ENCODE measurements at regions not wholly inside any gene's neighbourhood (a gene's known extent, or its start where the extent isn't known, plus 50 kb on each side); places are given as distances from the start of the nearest gene placed in this dataset.
A peak's percentile ranks its signal among the peaks of the same experiment; 100 is the strongest.

DNA sequence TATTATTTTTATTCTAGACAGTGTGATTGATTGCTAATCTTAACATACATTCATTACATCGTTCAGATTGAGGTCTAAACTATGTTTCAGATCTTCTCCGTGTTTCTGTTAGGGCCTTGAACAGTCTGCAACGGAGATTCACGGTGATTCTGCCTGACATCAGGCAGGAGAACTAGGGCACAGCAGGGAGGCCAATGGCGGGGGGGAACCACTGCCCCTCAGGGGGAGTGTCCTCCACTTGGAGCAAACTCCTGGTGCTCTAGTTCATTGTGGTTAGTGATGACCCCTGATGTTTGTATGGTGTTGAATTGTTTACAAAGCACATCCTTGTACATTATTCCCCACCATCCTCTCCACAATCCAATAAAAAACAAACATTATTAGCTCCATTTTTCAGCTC is 173.5 kb downstream of the ZNF608 start:
- no peak overlapping the region for H4K8ac ChIP-seq (replicated peaks; ENCODE audit: insufficient read length, low read depth, low read length)
- peaks cover 14% of the 10 kb centered on the region for H3K4me1 ChIP-seq (ENCODE audit: insufficient read depth, low read length)
- WGBS (ENCODE audit: extremely low coverage, insufficient read length, low lambda C conversion rate): no CpG with 5 or more reads among the region's 5 CpGs
- H2BK12ac ChIP-seq (ENCODE audit: insufficient read length, low read depth, low read length): no peak overlapping the region
- H3K56ac ChIP-seq (ENCODE audit: insufficient read length, low read depth, low read length): no peak overlapping the region
- no peaks in the 10 kb centered on the region for H3K23me2 ChIP-seq (ENCODE audit: insufficient read length, low read depth, low read length, poor library complexity, severe bottlenecking)
- H2BK120ac ChIP-seq (ENCODE audit: low read depth, low read length, poor library complexity, severe bottlenecking): no peak overlapping the region
- no peak overlapping the region for H2BK5ac ChIP-seq (ENCODE audit: insufficient read length, low read length)
- H3K27me3 Mint-ChIP-seq (ENCODE audit: low read depth): no peaks in the 10 kb centered on the region; the same call in 1 of the 2 replicates
- H3K9me3 Mint-ChIP-seq: no peaks in the 10 kb centered on the region
- H4K5ac ChIP-seq (ENCODE audit: insufficient read length, low read depth, low read length): no peak overlapping the region
- H2BK20ac ChIP-seq (ENCODE audit: low read depth, low read length, poor library complexity, severe bottlenecking): no peak overlapping the region
- H3K4ac ChIP-seq (ENCODE audit: low read depth, low read length): no peak overlapping the region
- no peaks in the 10 kb centered on the region for H3K27me3 ChIP-seq (ENCODE audit: insufficient read depth, low read length)
- no peak overlapping the region for H2AFZ ChIP-seq (ENCODE audit: low read length)
- peak; percentile 51 for DNase-seq
- no peaks in the 10 kb centered on the region for H4K20me1 ChIP-seq (ENCODE audit: control insufficient read depth, insufficient read depth, insufficient read length)
- no peak overlapping the region for H4K91ac ChIP-seq (ENCODE audit: insufficient read length, low read depth, low read length)
- no peak overlapping the region for H3K9ac ChIP-seq (ENCODE audit: extremely low read depth, insufficient read length, low read length)
- H3K18ac ChIP-seq (ENCODE audit: insufficient read length, low read depth, low read length): no peak overlapping the region
- peaks cover 44 to 54% of the 10 kb centered on the region in 2 experiments for H3K4me1 Mint-ChIP-seq
- no peak overlapping the region for H2BK15ac ChIP-seq (ENCODE audit: low read depth, low read length)
- no peak overlapping the region for H3K27ac ChIP-seq (ENCODE audit: insufficient read length, low read depth, low read length)
- H3K79me2 ChIP-seq (ENCODE audit: insufficient read depth, low read length): no peaks in the 10 kb centered on the region
- TF ChIP-seq, protein P1, sequence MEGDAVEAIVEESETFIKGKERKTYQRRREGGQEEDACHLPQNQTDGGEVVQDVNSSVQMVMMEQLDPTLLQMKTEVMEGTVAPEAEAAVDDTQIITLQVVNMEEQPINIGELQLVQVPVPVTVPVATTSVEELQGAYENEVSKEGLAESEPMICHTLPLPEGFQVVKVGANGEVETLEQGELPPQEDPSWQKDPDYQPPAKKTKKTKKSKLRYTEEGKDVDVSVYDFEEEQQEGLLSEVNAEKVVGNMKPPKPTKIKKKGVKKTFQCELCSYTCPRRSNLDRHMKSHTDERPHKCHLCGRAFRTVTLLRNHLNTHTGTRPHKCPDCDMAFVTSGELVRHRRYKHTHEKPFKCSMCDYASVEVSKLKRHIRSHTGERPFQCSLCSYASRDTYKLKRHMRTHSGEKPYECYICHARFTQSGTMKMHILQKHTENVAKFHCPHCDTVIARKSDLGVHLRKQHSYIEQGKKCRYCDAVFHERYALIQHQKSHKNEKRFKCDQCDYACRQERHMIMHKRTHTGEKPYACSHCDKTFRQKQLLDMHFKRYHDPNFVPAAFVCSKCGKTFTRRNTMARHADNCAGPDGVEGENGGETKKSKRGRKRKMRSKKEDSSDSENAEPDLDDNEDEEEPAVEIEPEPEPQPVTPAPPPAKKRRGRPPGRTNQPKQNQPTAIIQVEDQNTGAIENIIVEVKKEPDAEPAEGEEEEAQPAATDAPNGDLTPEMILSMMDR (conservative IDR thresholded peaks at IDR 0.05): no peak
- H3K23ac ChIP-seq (ENCODE audit: insufficient read length, low read depth, low read length): no peak overlapping the region
- no peaks in the 10 kb centered on the region for H3K9me3 ChIP-seq (ENCODE audit: control insufficient read depth, low read depth, low read length)
- H3K27ac Mint-ChIP-seq: peak overlapping the region in 1 of 3 experiments; percentile 25; a peak in 1 of 7 replicates
- no peak overlapping the region for H3K4me3 Mint-ChIP-seq
- H2AK5ac ChIP-seq (ENCODE audit: insufficient read length, low read length): no peak overlapping the region
- H3K4me2 ChIP-seq (ENCODE audit: insufficient read depth, insufficient read length, low read length): no peak overlapping the region
- H3K14ac ChIP-seq (ENCODE audit: insufficient read depth, low read length): no peak overlapping the region
- no peaks in the 10 kb centered on the region for H3K36me3 Mint-ChIP-seq (ENCODE audit: insufficient read depth in 1 of 3, low read depth in 3 of 3)
- no peak overlapping the region for H3T11ph ChIP-seq (ENCODE audit: low read length)
- no peaks in the 10 kb centered on the region for H3K79me1 ChIP-seq (ENCODE audit: insufficient read depth, low read depth, low read length, poor library complexity, severe bottlenecking)
